Body of pancreas (tissue), 4 donors: ENCODE measurements at regions not wholly inside any gene's neighbourhood (a gene's known extent, or its start where the extent isn't known, plus 50 kb on each side); places are given as distances from the start of the nearest gene placed in this dataset.

Experiments
- POLR2A ChIP-seq, 3 donors: fragments of 450-650 bp; IDR thresholded peaks; one replicate each; pipeline ENCODE4 v1.6.1; 2016; ENCODE audit warnings: antibody characterized with exemption in 3 of 3, mild to moderate bottlenecking in 2 of 3
- TF ChIP-seq, protein P1 (sequence below), 7 experiments: fragments of 450-650 bp in 4 of 7; fragments of 200-600 bp in 3 of 7; sonication (generic) in 3 of 7; IDR thresholded peaks; one replicate each; pipeline ENCODE4 v1.5.1; 2016 to 2019; ENCODE audit warnings: antibody characterized with exemption in 7 of 7

DNA sequence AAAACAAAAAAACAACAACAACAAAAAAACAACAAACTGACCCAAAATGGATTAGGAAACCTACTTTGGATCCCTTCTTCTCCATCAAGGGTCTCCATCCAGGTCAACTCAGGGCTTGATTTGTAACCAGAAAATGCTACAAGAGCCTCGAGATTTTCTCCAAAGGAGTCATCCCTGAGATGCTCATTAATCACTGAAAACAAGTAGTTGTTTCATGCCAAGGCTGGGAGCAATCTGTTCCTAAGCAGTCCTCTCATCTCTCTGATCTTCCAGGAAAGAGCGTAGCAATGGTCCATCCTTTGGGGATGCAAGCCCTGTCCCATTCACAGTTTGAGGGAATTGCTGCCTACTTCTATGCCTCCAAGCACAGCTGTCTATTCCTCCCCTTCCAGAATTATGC, 203.0 kb upstream of the MAP3K1 start:
- TF ChIP-seq, protein P1, sequence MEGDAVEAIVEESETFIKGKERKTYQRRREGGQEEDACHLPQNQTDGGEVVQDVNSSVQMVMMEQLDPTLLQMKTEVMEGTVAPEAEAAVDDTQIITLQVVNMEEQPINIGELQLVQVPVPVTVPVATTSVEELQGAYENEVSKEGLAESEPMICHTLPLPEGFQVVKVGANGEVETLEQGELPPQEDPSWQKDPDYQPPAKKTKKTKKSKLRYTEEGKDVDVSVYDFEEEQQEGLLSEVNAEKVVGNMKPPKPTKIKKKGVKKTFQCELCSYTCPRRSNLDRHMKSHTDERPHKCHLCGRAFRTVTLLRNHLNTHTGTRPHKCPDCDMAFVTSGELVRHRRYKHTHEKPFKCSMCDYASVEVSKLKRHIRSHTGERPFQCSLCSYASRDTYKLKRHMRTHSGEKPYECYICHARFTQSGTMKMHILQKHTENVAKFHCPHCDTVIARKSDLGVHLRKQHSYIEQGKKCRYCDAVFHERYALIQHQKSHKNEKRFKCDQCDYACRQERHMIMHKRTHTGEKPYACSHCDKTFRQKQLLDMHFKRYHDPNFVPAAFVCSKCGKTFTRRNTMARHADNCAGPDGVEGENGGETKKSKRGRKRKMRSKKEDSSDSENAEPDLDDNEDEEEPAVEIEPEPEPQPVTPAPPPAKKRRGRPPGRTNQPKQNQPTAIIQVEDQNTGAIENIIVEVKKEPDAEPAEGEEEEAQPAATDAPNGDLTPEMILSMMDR (IDR thresholded peaks at IDR 0.05) = no peak
- TF ChIP-seq POLR2A (IDR thresholded peaks at IDR 0.05) = no peak
